ENCODE measurements at regions not wholly inside any gene's neighbourhood (a gene's known extent, or its start where the extent isn't known, plus 50 kb on each side); places are given as distances from the start of the nearest gene placed in this dataset.

GRCh38 chr13:40383132-40383531, 283.3 kb downstream of the FOXO1 start:
- H3K4me3 Mint-ChIP-seq = no peak overlapping the region
- DNase-seq = no peak
- no peak overlapping the region for H3K27ac Mint-ChIP-seq
- H3K36me3 Mint-ChIP-seq (ENCODE audit: low read depth) = no peaks in the 10 kb centered on the region
- no peaks in the 10 kb centered on the region; the same call in 1 of the 2 replicates for H3K9me3 Mint-ChIP-seq
- peaks cover 12% of the 10 kb centered on the region for H3K4me1 Mint-ChIP-seq (ENCODE audit: low read depth)
- peaks cover 3% of the 10 kb centered on the region for H3K27me3 Mint-ChIP-seq (ENCODE audit: insufficient read depth)
- TF ChIP-seq CTCF (IDR thresholded peaks at IDR 0.05) = no peak

GRCh38 chr13:40383885-40384284, 282.6 kb downstream of the FOXO1 start:
- H3K27me3 Mint-ChIP-seq (ENCODE audit: insufficient read depth) = peaks cover 5% of the 10 kb centered on the region
- DNase-seq = no peak
- TF ChIP-seq CTCF (IDR thresholded peaks at IDR 0.05) = no peak
- H3K27ac Mint-ChIP-seq = no peak overlapping the region
- H3K36me3 Mint-ChIP-seq (ENCODE audit: low read depth) = no peaks in the 10 kb centered on the region
- H3K4me1 Mint-ChIP-seq (ENCODE audit: low read depth) = peaks cover 19% of the 10 kb centered on the region
- H3K9me3 Mint-ChIP-seq = no peaks in the 10 kb centered on the region
- H3K4me3 Mint-ChIP-seq = no peak overlapping the region

GRCh38 chr13:40384976-40385857, 281.2 kb downstream of the FOXO1 start:
- Mint-ChIP-seq H3K4me1 (ENCODE audit: low read depth) (peaks cover 24% of the 10 kb centered on the region), H3K36me3 (ENCODE audit: low read depth) (no peaks in the 10 kb centered on the region), H3K9me3 (no peaks in the 10 kb centered on the region), H3K27ac (no peak overlapping the region), H3K4me3 (no peak overlapping the region), H3K27me3 (ENCODE audit: insufficient read depth) (peaks cover 5% of the 10 kb centered on the region; the same call in 1 of the 2 replicates)
- no peak for DNase-seq
- no peak for TF ChIP-seq CTCF (IDR thresholded peaks at IDR 0.05)

GRCh38 chr13:40385858-40386180, 280.6 kb downstream of the FOXO1 start:
- Mint-ChIP-seq H3K27me3 (ENCODE audit: insufficient read depth) (peaks cover 5% of the 10 kb centered on the region), H3K4me1 (ENCODE audit: low read depth) (peaks cover 24% of the 10 kb centered on the region), H3K9me3 (no peaks in the 10 kb centered on the region), H3K27ac (no peak overlapping the region), H3K36me3 (ENCODE audit: low read depth) (no peaks in the 10 kb centered on the region), H3K4me3 (no peak overlapping the region)
- no peak for TF ChIP-seq CTCF (IDR thresholded peaks at IDR 0.05)
- no peak for DNase-seq

- peaks cover 5% of the 10 kb centered on the region for H3K27me3 Mint-ChIP-seq (ENCODE audit: insufficient read depth)
Observed at GRCh38 chr13:40386586-40386985, 279.9 kb downstream of the FOXO1 start.

More at GRCh38 chr13:40386586-40386985, 279.9 kb downstream of the FOXO1 start:
- Mint-ChIP-seq H3K9me3 (no peaks in the 10 kb centered on the region), H3K4me3 (no peak overlapping the region), H3K4me1 (ENCODE audit: low read depth) (peaks cover 24% of the 10 kb centered on the region), H3K27ac (no peak overlapping the region), H3K36me3 (ENCODE audit: low read depth) (no peaks in the 10 kb centered on the region)
- no peak for DNase-seq
- no peak for TF ChIP-seq CTCF (IDR thresholded peaks at IDR 0.05)

Data from HFFc6 (cell line).